CD4-positive, alpha-beta memory T cell (primary cell): ENCODE measurements at regions not wholly inside any gene's neighbourhood (a gene's known extent, or its start where the extent isn't known, plus 50 kb on each side); places are given as distances from the start of the nearest gene placed in this dataset.

ENCODE experiments used
- CTCF ChIA-PET: fragments of 350-600 bp; sonication (Branson Sonifier 250); formaldehyde crosslinking; loops from one replicate; lab custom pipeline; 2021; ENCODE audit warnings: inconsistent platforms; ENCODE audit not compliant: partially characterized antibody; lab: Charles Lee
- POLR2A ChIA-PET: fragments of 350-600 bp; sonication (Branson Sonifier 250); formaldehyde crosslinking; loops from one replicate; lab custom pipeline; 2021; ENCODE audit not compliant: partially characterized antibody; lab: Charles Lee
- DNase-seq, 5 donors: peaks; one replicate each; pipeline versions ENCODE4 v3.0.0 to v3.0.0-alpha.2; 2020 to 2022; ENCODE audit warnings: mixed read lengths in 1 of 5
- H3K27ac ChIP-seq: one replicate; pipeline ENCODE4 v1.7.0; 2013; ENCODE audit warnings: low read depth, low read length
- H3K27me3 ChIP-seq: 2 replicates; pipeline ENCODE4 v1.7.0; 2013; ENCODE audit warnings: mild to moderate bottlenecking, low read length, moderate library complexity; ENCODE audit not compliant: insufficient read depth
- H3K36me3 ChIP-seq: 2 replicates; pipeline ENCODE4 v1.7.0; 2013; ENCODE audit warnings: mild to moderate bottlenecking, low read length, moderate library complexity; ENCODE audit not compliant: insufficient read depth
- H3K4me1 ChIP-seq: 2 replicates; pipeline ENCODE4 v1.7.0; 2013; ENCODE audit warnings: mild to moderate bottlenecking, low read length, moderate library complexity; ENCODE audit not compliant: insufficient read depth
- H3K4me3 ChIP-seq, 2 donors: one replicate each; pipeline ENCODE4 v1.7.0; 2013; ENCODE audit warnings: low read length in 2 of 2, mild to moderate bottlenecking in 1 of 2
- H3K9me3 ChIP-seq, 2 donors: one replicate each; pipeline ENCODE4 v1.7.0; 2013; ENCODE audit warnings: low read length in 2 of 2, control low read depth in 1 of 2; ENCODE audit not compliant: control insufficient read depth in 1 of 2
- H3K27ac Mint-ChIP-seq, 7 donors: one replicate each; pipeline ENCODE4 v1.8.0; 2020 to 2021; ENCODE audit warnings: mixed read lengths in 7 of 7, mild to moderate bottlenecking in 6 of 7, inconsistent platforms in 3 of 7, moderate library complexity in 3 of 7
- H3K27me3 Mint-ChIP-seq, 2 donors: one replicate each; pipeline ENCODE4 v1.8.0; 2020 to 2021; ENCODE audit warnings: mixed read lengths in 2 of 2
- H3K36me3 Mint-ChIP-seq, 2 donors: one replicate each; pipeline ENCODE4 v1.8.0; 2020 to 2021; ENCODE audit warnings: mixed read lengths in 2 of 2, inconsistent platforms in 1 of 2, mild to moderate bottlenecking in 1 of 2
- H3K4me1 Mint-ChIP-seq, 4 donors: one replicate each; pipeline ENCODE4 v1.8.0; 2020 to 2021; ENCODE audit warnings: mixed read lengths in 4 of 4, mild to moderate bottlenecking in 1 of 4
- H3K4me3 Mint-ChIP-seq, 8 donors: one replicate each; pipeline ENCODE4 v1.8.0; 2020 to 2021; ENCODE audit warnings: mixed read lengths in 8 of 8, mild to moderate bottlenecking in 7 of 8, moderate library complexity in 6 of 8, inconsistent platforms in 3 of 8
- H3K9me3 Mint-ChIP-seq, 8 donors: one replicate each; pipeline ENCODE4 v1.8.0; 2020 to 2021; ENCODE audit warnings: mixed read lengths in 8 of 8, mild to moderate bottlenecking in 5 of 8, inconsistent platforms in 3 of 8, moderate library complexity in 1 of 8
- intact Hi-C: fragments of 100-400 bp; cut with micrococcal nuclease; formaldehyde crosslinking; loops from one replicate; pipeline ENCODE4 v1.15.1; 2023

DNA sequence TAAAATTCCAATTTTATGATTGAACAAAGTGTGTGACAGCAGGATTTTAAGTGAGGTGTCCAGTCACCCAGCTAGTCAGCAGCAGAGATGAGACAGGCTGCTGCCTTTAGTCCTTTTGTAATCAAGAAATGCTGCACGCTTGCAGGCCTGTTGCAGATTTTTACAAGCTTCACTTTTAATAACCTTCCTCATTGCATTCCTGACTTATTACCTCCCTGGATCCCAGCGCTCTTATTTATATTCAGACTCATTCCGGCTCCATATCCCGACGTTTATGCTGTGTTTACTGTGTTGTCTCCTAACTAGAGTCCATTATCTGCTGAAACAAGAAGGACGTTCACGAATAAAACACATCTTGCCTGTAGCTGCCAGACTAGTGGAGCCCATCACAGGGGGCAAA lies 442.5 kb upstream of the KLHL29 start:
- H3K36me3 Mint-ChIP-seq: no peaks in the 10 kb centered on the region
- no peak overlapping the region for H3K27ac ChIP-seq
- H3K27ac Mint-ChIP-seq: no peak overlapping the region
- H3K4me3 Mint-ChIP-seq: no peak overlapping the region
- no peak for DNase-seq
- H3K4me3 ChIP-seq: no peak overlapping the region
- H3K27me3 Mint-ChIP-seq: no peaks in the 10 kb centered on the region
- ChIA-PET POLR2A (no interaction called here), CTCF (no interaction called here)
- intact Hi-C loops: no loop called here
- no peaks in the 10 kb centered on the region for H3K4me1 Mint-ChIP-seq
- no peaks in the 10 kb centered on the region for H3K4me1 ChIP-seq
- no peaks in the 10 kb centered on the region for H3K27me3 ChIP-seq
- no peaks in the 10 kb centered on the region for H3K36me3 ChIP-seq
- H3K9me3 ChIP-seq: no peaks in the 10 kb centered on the region
- H3K9me3 Mint-ChIP-seq: peaks cover 0 to 4% (median 0%) of the 10 kb centered on the region in 8 donors

DNA sequence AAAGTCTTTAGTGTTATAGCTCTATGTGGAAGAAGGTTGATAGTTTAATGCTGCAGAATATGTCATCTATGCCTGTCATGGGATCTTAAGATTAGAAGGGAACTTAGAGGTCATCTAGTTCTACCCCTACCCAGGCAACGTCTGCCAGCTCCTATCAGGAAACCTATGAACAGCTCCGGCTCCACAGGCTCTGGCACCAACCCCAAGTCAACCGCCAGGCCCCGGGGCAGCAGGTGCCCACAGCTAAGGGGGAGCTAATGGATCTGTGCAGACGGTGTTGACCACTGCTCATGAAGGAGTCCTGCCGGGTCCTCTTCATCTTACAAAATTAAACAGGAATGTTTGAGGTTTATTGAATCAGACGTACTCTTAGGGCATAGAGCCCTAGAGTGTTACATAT lies 440.8 kb upstream of the KLHL29 start:
- no peaks in the 10 kb centered on the region for H3K27me3 Mint-ChIP-seq
- no peak overlapping the region for H3K4me3 ChIP-seq
- H3K27me3 ChIP-seq: no peaks in the 10 kb centered on the region
- H3K36me3 Mint-ChIP-seq: no peaks in the 10 kb centered on the region
- H3K36me3 ChIP-seq: no peaks in the 10 kb centered on the region
- no peak overlapping the region for H3K27ac Mint-ChIP-seq
- no peak overlapping the region for H3K27ac ChIP-seq
- DNase-seq: no peak
- CTCF ChIA-PET: no interaction called here
- intact Hi-C loops: no loop called here
- POLR2A ChIA-PET: no interaction called here
- no peaks in the 10 kb centered on the region for H3K4me1 Mint-ChIP-seq
- H3K4me1 ChIP-seq: no peaks in the 10 kb centered on the region
- peaks cover 0 to 4% (median 0%) of the 10 kb centered on the region in 8 donors for H3K9me3 Mint-ChIP-seq
- no peak overlapping the region for H3K4me3 Mint-ChIP-seq
- no peaks in the 10 kb centered on the region for H3K9me3 ChIP-seq

DNA sequence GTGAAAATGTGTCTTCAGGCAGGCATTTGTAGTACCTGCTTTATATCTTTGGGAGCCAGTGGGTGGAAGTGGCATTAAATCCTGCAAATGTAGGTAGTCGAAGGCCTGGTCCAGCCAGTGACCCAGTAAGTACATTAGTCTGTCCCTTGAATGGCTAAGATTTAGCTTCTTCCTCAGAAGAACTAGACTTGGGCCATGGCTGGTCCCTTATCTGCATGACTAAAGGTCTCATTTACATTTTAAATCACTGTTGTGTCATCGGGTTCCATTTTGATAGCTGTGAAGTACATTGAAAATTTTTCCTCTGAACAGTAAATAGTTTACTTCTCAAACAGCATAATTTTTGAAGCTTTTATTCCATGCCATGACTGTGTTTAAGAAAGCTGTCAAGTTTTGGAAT lies 438.4 kb upstream of the KLHL29 start:
- ChIA-PET POLR2A (no interaction called here), CTCF (no interaction called here)
- no peaks in the 10 kb centered on the region for H3K4me1 Mint-ChIP-seq
- H3K4me3 ChIP-seq: no peak overlapping the region
- H3K36me3 Mint-ChIP-seq: no peaks in the 10 kb centered on the region
- no peaks in the 10 kb centered on the region for H3K27me3 Mint-ChIP-seq
- peaks cover 0 to 4% (median 0%) of the 10 kb centered on the region in 8 donors for H3K9me3 Mint-ChIP-seq
- no peak overlapping the region for H3K27ac ChIP-seq
- no peaks in the 10 kb centered on the region for H3K36me3 ChIP-seq
- intact Hi-C loops: no loop called here
- H3K27ac Mint-ChIP-seq: no peak overlapping the region
- no peaks in the 10 kb centered on the region for H3K27me3 ChIP-seq
- no peaks in the 10 kb centered on the region for H3K9me3 ChIP-seq
- no peak overlapping the region for H3K4me3 Mint-ChIP-seq
- H3K4me1 ChIP-seq: no peaks in the 10 kb centered on the region
- no peak for DNase-seq

DNA sequence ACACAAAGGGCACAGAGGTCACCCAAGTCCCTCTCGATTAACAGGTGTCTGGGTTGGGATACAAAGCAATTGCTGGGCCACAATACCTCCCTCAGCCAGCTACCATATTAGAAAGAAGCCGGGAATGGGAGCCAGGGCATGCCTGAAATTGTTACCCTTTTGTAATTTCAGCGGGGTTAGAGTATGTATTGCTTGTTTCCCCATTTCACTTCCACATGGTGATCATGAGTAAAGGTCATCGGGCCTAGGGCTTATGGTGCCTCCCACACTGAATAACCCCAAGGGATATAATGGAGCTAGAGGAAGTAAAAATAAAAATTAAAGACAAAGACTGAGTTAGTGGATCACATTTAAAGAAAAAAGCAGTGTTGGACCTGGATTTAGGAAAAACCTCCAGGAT lies 437.2 kb upstream of the KLHL29 start:
- no peak overlapping the region for H3K4me3 ChIP-seq
- H3K27ac ChIP-seq: no peak overlapping the region
- Mint-ChIP-seq H3K27me3 (no peaks in the 10 kb centered on the region), H3K4me1 (no peaks in the 10 kb centered on the region), H3K4me3 (no peak overlapping the region), H3K9me3 (peaks cover 0 to 4% (median 0%) of the 10 kb centered on the region in 8 donors), H3K27ac (no peak overlapping the region), H3K36me3 (no peaks in the 10 kb centered on the region)
- POLR2A ChIA-PET: no interaction called here
- intact Hi-C loops: no loop called here
- no peaks in the 10 kb centered on the region for H3K9me3 ChIP-seq
- CTCF ChIA-PET: no interaction called here
- no peaks in the 10 kb centered on the region for H3K27me3 ChIP-seq
- no peaks in the 10 kb centered on the region for H3K36me3 ChIP-seq
- no peaks in the 10 kb centered on the region for H3K4me1 ChIP-seq
- no peak for DNase-seq

DNA sequence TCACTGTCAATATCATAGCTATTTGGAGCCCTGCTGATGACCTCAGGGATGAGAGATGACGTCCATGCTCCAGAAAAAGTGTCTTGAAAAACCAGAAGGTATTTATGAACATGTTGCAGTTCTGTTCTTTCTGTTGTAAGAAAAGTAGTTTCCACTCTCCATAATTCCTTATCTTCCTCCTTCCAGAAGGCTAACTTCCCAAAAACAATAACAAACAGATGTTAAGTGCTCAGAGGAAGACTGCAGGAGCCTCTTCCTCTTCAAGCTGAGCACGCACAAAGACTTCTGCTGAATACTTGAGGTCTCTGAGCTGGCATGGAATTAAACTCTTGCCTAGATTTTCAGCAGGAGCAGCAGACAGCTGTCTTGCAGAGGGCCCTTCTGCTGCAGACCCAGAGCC lies 434.5 kb upstream of the KLHL29 start:
- H3K36me3 ChIP-seq: no peaks in the 10 kb centered on the region
- no peaks in the 10 kb centered on the region for H3K9me3 ChIP-seq
- ChIA-PET POLR2A (no interaction called here), CTCF (no interaction called here)
- intact Hi-C loops: no loop called here
- H3K4me3 ChIP-seq: no peak overlapping the region
- H3K27me3 ChIP-seq: no peaks in the 10 kb centered on the region
- Mint-ChIP-seq H3K9me3 (peaks cover 0 to 4% (median 0%) of the 10 kb centered on the region in 8 donors), H3K27me3 (no peaks in the 10 kb centered on the region), H3K27ac (no peak overlapping the region), H3K36me3 (no peaks in the 10 kb centered on the region), H3K4me1 (no peaks in the 10 kb centered on the region), H3K4me3 (no peak overlapping the region)
- H3K27ac ChIP-seq: no peak overlapping the region
- DNase-seq: no peak
- H3K4me1 ChIP-seq: no peaks in the 10 kb centered on the region

DNA sequence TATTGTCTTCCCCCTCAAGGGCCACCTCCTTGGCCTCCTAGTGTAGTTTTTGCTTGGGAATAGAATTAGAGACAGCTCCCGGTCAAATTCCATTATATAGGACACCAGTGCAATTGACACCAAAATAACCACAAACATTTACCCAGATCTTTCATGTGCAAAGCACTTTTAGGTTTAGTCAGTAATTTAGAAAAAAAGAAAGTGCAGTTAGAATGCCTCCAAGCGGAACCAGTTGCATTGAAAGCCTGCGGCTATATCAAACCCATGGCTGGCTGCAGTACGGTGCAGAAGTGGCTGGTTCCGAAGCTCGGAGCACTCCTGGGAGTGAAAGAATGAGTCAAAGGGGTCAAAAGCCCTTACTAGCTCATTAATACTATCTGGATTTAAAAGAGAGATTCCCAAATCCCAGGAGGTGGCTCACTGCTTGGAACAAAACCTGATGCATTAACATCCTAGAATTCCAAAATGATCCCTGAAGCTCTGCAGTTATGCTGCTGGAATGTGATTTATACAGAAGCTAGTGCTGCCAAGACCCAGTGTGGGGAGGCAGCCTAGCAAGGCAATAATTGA lies 432.2 kb upstream of the KLHL29 start:
- ChIA-PET POLR2A (no interaction called here), CTCF (no interaction called here)
- Mint-ChIP-seq H3K4me3 (no peak overlapping the region), H3K9me3 (peaks cover 0 to 3% (median 0%) of the 10 kb centered on the region in 8 donors), H3K36me3 (no peaks in the 10 kb centered on the region), H3K27me3 (peaks cover 0 to 2% of the 10 kb centered on the region in 2 donors), H3K4me1 (no peaks in the 10 kb centered on the region), H3K27ac (no peak overlapping the region)
- no peaks in the 10 kb centered on the region for H3K4me1 ChIP-seq
- intact Hi-C loops: no loop called here
- H3K4me3 ChIP-seq: no peak overlapping the region
- H3K27me3 ChIP-seq: no peaks in the 10 kb centered on the region
- DNase-seq: no peak
- no peak overlapping the region for H3K27ac ChIP-seq
- H3K9me3 ChIP-seq: no peaks in the 10 kb centered on the region
- H3K36me3 ChIP-seq: no peaks in the 10 kb centered on the region

DNA sequence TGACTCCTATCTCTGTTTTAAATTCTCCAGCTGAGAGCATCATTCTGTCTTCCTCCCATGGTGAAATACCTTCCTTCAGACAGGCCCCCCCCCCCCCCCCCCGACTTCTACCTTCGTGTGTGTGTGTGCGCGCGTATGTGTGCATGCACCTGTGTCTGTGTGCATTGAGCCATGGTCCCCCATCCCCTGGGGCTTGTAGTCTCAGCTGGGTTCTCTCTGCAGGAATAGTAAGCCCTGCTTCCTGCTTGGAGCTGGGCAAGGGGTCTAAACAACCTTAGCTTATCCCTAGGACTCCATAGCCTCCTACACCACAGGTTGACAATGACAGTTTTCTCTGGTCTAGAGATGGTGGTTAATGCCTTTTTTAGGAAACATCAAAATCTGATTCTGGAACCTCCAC lies 427.5 kb upstream of the KLHL29 start:
- peaks cover 0 to 3% (median 0%) of the 10 kb centered on the region in 8 donors for H3K9me3 Mint-ChIP-seq
- peaks cover 0 to 2% of the 10 kb centered on the region in 2 donors for H3K27me3 Mint-ChIP-seq
- Histone ChIP-seq H3K27ac (no peak overlapping the region), H3K4me1 (no peaks in the 10 kb centered on the region), H3K9me3 (no peaks in the 10 kb centered on the region), H3K27me3 (no peaks in the 10 kb centered on the region), H3K4me3 (no peak overlapping the region), H3K36me3 (no peaks in the 10 kb centered on the region)
- no peak overlapping the region for H3K4me3 Mint-ChIP-seq
- H3K27ac Mint-ChIP-seq: no peak overlapping the region
- ChIA-PET POLR2A (no interaction called here), CTCF (no interaction called here)
- no peak for DNase-seq
- no peaks in the 10 kb centered on the region for H3K4me1 Mint-ChIP-seq
- H3K36me3 Mint-ChIP-seq: no peaks in the 10 kb centered on the region
- intact Hi-C loops: no loop called here

DNA sequence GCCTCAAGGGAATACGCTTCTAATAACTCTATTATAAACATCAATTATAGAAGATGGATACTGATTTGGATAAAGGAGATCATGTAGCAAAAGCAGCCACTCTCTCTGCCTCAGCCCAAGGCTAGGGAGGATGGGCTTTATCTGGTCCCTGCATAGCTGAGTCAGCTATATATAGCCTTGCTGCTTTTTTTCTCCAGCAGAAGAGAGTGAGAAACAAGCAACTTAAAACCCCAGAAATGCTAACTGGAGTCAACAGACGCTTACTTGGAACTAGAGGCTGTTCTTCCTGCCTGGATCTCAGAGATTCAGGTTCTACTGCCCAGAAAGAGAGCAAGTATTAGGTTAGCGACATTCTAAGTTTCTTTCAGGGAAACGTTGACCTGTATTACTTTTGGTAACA lies 426.7 kb upstream of the KLHL29 start:
- no peaks in the 10 kb centered on the region for H3K9me3 ChIP-seq
- Mint-ChIP-seq H3K4me3 (no peak overlapping the region), H3K4me1 (no peaks in the 10 kb centered on the region), H3K36me3 (no peaks in the 10 kb centered on the region), H3K27me3 (peaks cover 0 to 2% of the 10 kb centered on the region in 2 donors), H3K9me3 (peaks cover 0 to 3% (median 0%) of the 10 kb centered on the region in 8 donors), H3K27ac (no peak overlapping the region)
- H3K27ac ChIP-seq: no peak overlapping the region
- no peaks in the 10 kb centered on the region for H3K36me3 ChIP-seq
- no peak for DNase-seq
- CTCF ChIA-PET: no interaction called here
- intact Hi-C loops: no loop called here
- no peaks in the 10 kb centered on the region for H3K4me1 ChIP-seq
- H3K27me3 ChIP-seq: no peaks in the 10 kb centered on the region
- POLR2A ChIA-PET: no interaction called here
- no peak overlapping the region for H3K4me3 ChIP-seq
